ENCODE measurements at regions not wholly inside any gene's neighbourhood (a gene's known extent, or its start where the extent isn't known, plus 50 kb on each side); places are given as distances from the start of the nearest gene placed in this dataset.
"Not testable (repeated sequence)": the region's sequence is repeated elsewhere in the genome, so short reads cannot be mapped to it uniquely, and the experiment has no call there.

- Histone ChIP-seq H3K9ac (ENCODE audit: low read length in 2 of 2) (no peak overlapping the region), H3K4me1 (ENCODE audit: control insufficient read depth, insufficient read depth, low read length) (peaks cover 5% of the 10 kb centered on the region), H3K36me3 (ENCODE audit: control insufficient read depth in 2 of 2, insufficient read depth in 2 of 2, low read length in 2 of 2) (no peaks in the 10 kb centered on the region), H3K9me3 (ENCODE audit: control insufficient read depth in 2 of 2, low read length in 2 of 2) (no peaks in the 10 kb centered on the region), H3K27ac (ENCODE audit: low read length) (no peak overlapping the region), H3K4me3 (ENCODE audit: low read length in 2 of 2) (no peak overlapping the region), H3K27me3 (ENCODE audit: control insufficient read depth in 1 of 2, insufficient read depth in 2 of 2, low read length in 2 of 2) (no peaks in the 10 kb centered on the region)
Measured at GRCh38 chr4:87918314-87919058, 57.0 kb upstream of the SPP1 start.

GRCh38 chr4:87919304-87919703 is 56.2 kb upstream of the SPP1 start:
- H3K4me1 ChIP-seq (ENCODE audit: control insufficient read depth, insufficient read depth, low read length); H3K9me3 ChIP-seq (ENCODE audit: control insufficient read depth in 2 of 2, low read length in 2 of 2); H3K4me3 ChIP-seq (ENCODE audit: low read length in 2 of 2); H3K27me3 ChIP-seq (ENCODE audit: control insufficient read depth in 1 of 2, insufficient read depth in 2 of 2, low read length in 2 of 2); H3K36me3 ChIP-seq (ENCODE audit: control insufficient read depth in 2 of 2, insufficient read depth in 2 of 2, low read length in 2 of 2); H3K27ac ChIP-seq (ENCODE audit: low read length); H3K9ac ChIP-seq (ENCODE audit: low read length in 2 of 2): not testable (repeated sequence)

GRCh38 chr4:87919941-87920340 is 55.6 kb upstream of the SPP1 start:
- Histone ChIP-seq H3K36me3 (ENCODE audit: control insufficient read depth in 2 of 2, insufficient read depth in 2 of 2, low read length in 2 of 2) (no peaks in the 10 kb centered on the region), H3K9me3 (ENCODE audit: control insufficient read depth in 2 of 2, low read length in 2 of 2) (no peaks in the 10 kb centered on the region), H3K27me3 (ENCODE audit: control insufficient read depth in 1 of 2, insufficient read depth in 2 of 2, low read length in 2 of 2) (no peaks in the 10 kb centered on the region), H3K4me3 (ENCODE audit: low read length in 2 of 2) (no peak overlapping the region), H3K9ac (ENCODE audit: low read length in 2 of 2) (no peak overlapping the region), H3K27ac (ENCODE audit: low read length) (no peak overlapping the region), H3K4me1 (ENCODE audit: control insufficient read depth, insufficient read depth, low read length) (peaks cover 2% of the 10 kb centered on the region)

- H3K27me3 ChIP-seq (ENCODE audit: control insufficient read depth in 1 of 2, insufficient read depth in 2 of 2, low read length in 2 of 2), result no peaks in the 10 kb centered on the region
- no peak overlapping the region for H3K9ac ChIP-seq (ENCODE audit: low read length in 2 of 2)
- no peaks in the 10 kb centered on the region for H3K4me1 ChIP-seq (ENCODE audit: control insufficient read depth, insufficient read depth, low read length)
- no peaks in the 10 kb centered on the region for H3K36me3 ChIP-seq (ENCODE audit: control insufficient read depth in 2 of 2, insufficient read depth in 2 of 2, low read length in 2 of 2)
- H3K4me3 ChIP-seq (ENCODE audit: low read length in 2 of 2), result no peak overlapping the region
- no peak overlapping the region for H3K27ac ChIP-seq (ENCODE audit: low read length)
- H3K9me3 ChIP-seq (ENCODE audit: control insufficient read depth in 2 of 2, low read length in 2 of 2), result no peaks in the 10 kb centered on the region
Measured at GRCh38 chr4:87920478-87920877, 55.0 kb upstream of the SPP1 start.

- not testable (repeated sequence) for H3K27me3 ChIP-seq (ENCODE audit: control insufficient read depth in 1 of 2, insufficient read depth in 2 of 2, low read length in 2 of 2); H3K36me3 ChIP-seq (ENCODE audit: control insufficient read depth in 2 of 2, insufficient read depth in 2 of 2, low read length in 2 of 2); H3K9me3 ChIP-seq (ENCODE audit: control insufficient read depth in 2 of 2, low read length in 2 of 2); H3K27ac ChIP-seq (ENCODE audit: low read length); H3K9ac ChIP-seq (ENCODE audit: low read length in 2 of 2); H3K4me1 ChIP-seq (ENCODE audit: control insufficient read depth, insufficient read depth, low read length); H3K4me3 ChIP-seq (ENCODE audit: low read length in 2 of 2)
Measured at GRCh38 chr4:87921626-87922479, 53.7 kb upstream of the SPP1 start.

GRCh38 chr4:87924146-87924545 is 51.4 kb upstream of the SPP1 start:
- H3K4me1 ChIP-seq (ENCODE audit: control insufficient read depth, insufficient read depth, low read length); H3K36me3 ChIP-seq (ENCODE audit: control insufficient read depth in 2 of 2, insufficient read depth in 2 of 2, low read length in 2 of 2); H3K9ac ChIP-seq (ENCODE audit: low read length in 2 of 2); H3K27me3 ChIP-seq (ENCODE audit: control insufficient read depth in 1 of 2, insufficient read depth in 2 of 2, low read length in 2 of 2); H3K4me3 ChIP-seq (ENCODE audit: low read length in 2 of 2); H3K27ac ChIP-seq (ENCODE audit: low read length); H3K9me3 ChIP-seq (ENCODE audit: control insufficient read depth in 2 of 2, low read length in 2 of 2): not testable (repeated sequence)

All from stomach smooth muscle (tissue), 2 donors.